Trophoblast cell (in vitro differentiated cells and primary cell): ENCODE measurements at regions not wholly inside any gene's neighbourhood (a gene's known extent, or its start where the extent isn't known, plus 50 kb on each side); places are given as distances from the start of the nearest gene placed in this dataset.

Experiments used
- DNase-seq, 2 donors: peaks; one replicate each; pipeline ENCODE4 v3.0.0-alpha.2; 2016
- H2AFZ ChIP-seq: 2 replicates; pipeline ENCODE4 v1.6.1; 2013; ENCODE audit warnings: low read length, moderate library complexity, mild to moderate bottlenecking; ENCODE audit not compliant: insufficient read depth, poor library complexity
- H2AK5ac ChIP-seq: 2 replicates; pipeline ENCODE4 v1.6.1; 2013; ENCODE audit warnings: mild to moderate bottlenecking, low read length
- H2BK120ac ChIP-seq: 2 replicates; pipeline ENCODE4 v1.6.1; 2013; ENCODE audit warnings: low read length, mild to moderate bottlenecking, moderate library complexity; ENCODE audit not compliant: insufficient read depth, poor library complexity
- H2BK12ac ChIP-seq: 2 replicates; pipeline ENCODE4 v1.6.1; 2013; ENCODE audit warnings: mild to moderate bottlenecking, low read length, moderate library complexity
- H2BK5ac ChIP-seq: 2 replicates; pipeline ENCODE4 v1.6.1; 2013; ENCODE audit warnings: low read length, low read depth, moderate library complexity, mild to moderate bottlenecking; ENCODE audit not compliant: poor library complexity
- H3K14ac ChIP-seq: 2 replicates; pipeline ENCODE4 v1.6.1; 2013; ENCODE audit warnings: mild to moderate bottlenecking, low read length
- H3K18ac ChIP-seq: 2 replicates; pipeline ENCODE4 v1.6.1; 2013; ENCODE audit warnings: mild to moderate bottlenecking, low read length
- H3K23ac ChIP-seq: 2 replicates; pipeline ENCODE4 v1.6.1; 2013; ENCODE audit warnings: low read length
- H3K27ac ChIP-seq: 2 replicates; pipeline ENCODE4 v1.5.1; 2013; ENCODE audit warnings: low read depth, mild to moderate bottlenecking, inconsistent platforms, low read length, moderate library complexity
- H3K27me3 ChIP-seq: 2 replicates; pipeline ENCODE4 v1.6.1; 2013; ENCODE audit warnings: inconsistent platforms, mild to moderate bottlenecking, low read length, moderate library complexity; ENCODE audit not compliant: insufficient read depth
- H3K36me3 ChIP-seq, 2 experiments: 1 replicate in 1 of 2; 2 replicates in 1 of 2; pipeline ENCODE4 v1.6.1; 2013; ENCODE audit warnings: low read length in 2 of 2, mild to moderate bottlenecking in 2 of 2, moderate library complexity in 1 of 2; ENCODE audit not compliant: insufficient read depth in 2 of 2, control insufficient read depth in 1 of 2
- H3K4ac ChIP-seq: 2 replicates; pipeline ENCODE4 v1.6.1; 2013; ENCODE audit warnings: low read depth, mild to moderate bottlenecking, low read length, moderate library complexity
- H3K4me1 ChIP-seq, 2 experiments: 1 replicate in 1 of 2; 2 replicates in 1 of 2; pipeline ENCODE4 v1.6.1; 2013; ENCODE audit warnings: low read length in 2 of 2, mild to moderate bottlenecking in 2 of 2, moderate library complexity in 1 of 2; ENCODE audit not compliant: insufficient read depth in 2 of 2, control insufficient read depth in 1 of 2
- H3K4me2 ChIP-seq: 2 replicates; pipeline ENCODE4 v1.6.1; 2013; ENCODE audit warnings: inconsistent platforms, mild to moderate bottlenecking, low read length, moderate library complexity
- H3K4me3 ChIP-seq: 2 replicates; pipeline ENCODE4 v1.5.1; 2013; ENCODE audit warnings: mild to moderate bottlenecking, low read depth, low read length, inconsistent platforms
- H3K79me1 ChIP-seq: one replicate; pipeline ENCODE4 v1.6.1; 2013; ENCODE audit warnings: low read length
- H3K79me2 ChIP-seq: 2 replicates; pipeline ENCODE4 v1.6.1; 2013; ENCODE audit warnings: low read length, mild to moderate bottlenecking; ENCODE audit not compliant: control insufficient read depth, insufficient read depth, poor library complexity
- H3K9ac ChIP-seq: 2 replicates; pipeline ENCODE4 v1.6.1; 2013; ENCODE audit warnings: mild to moderate bottlenecking, low read length
- H3K9me3 ChIP-seq: 2 replicates; pipeline ENCODE4 v1.6.1; 2013; ENCODE audit warnings: low read depth, mild to moderate bottlenecking, control low read depth, inconsistent platforms, low read length; ENCODE audit not compliant: insufficient read depth
- H4K12ac ChIP-seq: 2 replicates; pipeline ENCODE4 v1.6.1; 2013; ENCODE audit warnings: low read depth, mild to moderate bottlenecking, low read length, moderate library complexity
- H4K8ac ChIP-seq: 2 replicates; pipeline ENCODE4 v1.6.1; 2013; ENCODE audit warnings: low read depth, mild to moderate bottlenecking, low read length, moderate library complexity
- H4K91ac ChIP-seq: one replicate; pipeline ENCODE4 v1.6.1; 2013; ENCODE audit warnings: low read depth, mild to moderate bottlenecking, low read length, moderate library complexity
- WGBS: extraction: QIAGEN DNeasy Blood & Tissue Kit; methylation state at CpG from one replicate; pipeline ENCODE4 v1.1.7; 2013; ENCODE audit warnings: missing lambda C conversion rate; ENCODE audit not compliant: insufficient read length, insufficient coverage; ENCODE audit errors: extremely low coverage; 5-methylcytosine and 5-hydroxymethylcytosine counted together

DNA sequence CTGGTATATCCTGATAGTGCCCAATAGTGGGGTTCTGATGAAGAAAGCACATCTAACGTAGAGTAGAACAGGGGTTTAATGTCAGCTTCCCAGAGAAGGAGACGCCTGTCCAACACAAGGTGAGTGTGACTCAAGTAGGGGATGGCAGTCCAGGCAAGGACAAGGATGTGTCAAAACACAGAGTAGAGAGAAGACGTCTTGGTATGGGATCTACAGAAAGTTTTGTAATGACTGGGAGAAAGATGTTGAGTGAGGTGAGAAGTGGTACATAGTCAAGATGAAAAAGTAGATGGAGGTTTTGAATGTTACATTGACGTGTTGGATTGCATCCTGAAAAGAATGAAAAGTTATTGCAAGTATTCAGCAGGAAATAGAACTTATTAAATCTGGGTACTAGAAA lies 124.4 kb downstream of the TMA16 start:
- Histone ChIP-seq H3K18ac (no peak overlapping the region), H4K91ac (no peak overlapping the region), H2AFZ (no peak overlapping the region), H3K4ac (no peak overlapping the region), H3K36me3 (no peaks in the 10 kb centered on the region), H4K12ac (no peak overlapping the region), H3K9me3 (no peaks in the 10 kb centered on the region), H3K23ac (no peak overlapping the region), H3K4me3 (no peak overlapping the region), H2BK5ac (no peak overlapping the region), H4K8ac (no peak overlapping the region), H2BK12ac (no peak overlapping the region), H2AK5ac (no peak overlapping the region), H3K27me3 (no peaks in the 10 kb centered on the region), H3K9ac (no peak overlapping the region), H3K79me1 (no peaks in the 10 kb centered on the region), H3K79me2 (no peaks in the 10 kb centered on the region), H3K27ac (no peak overlapping the region), H2BK120ac (no peak overlapping the region), H3K4me1 (no peaks in the 10 kb centered on the region), H3K14ac (no peak overlapping the region), H3K4me2 (no peak overlapping the region)
- no peak for DNase-seq
- 100% methylated on average over 1 of the region's 4 CpGs for WGBS

DNA sequence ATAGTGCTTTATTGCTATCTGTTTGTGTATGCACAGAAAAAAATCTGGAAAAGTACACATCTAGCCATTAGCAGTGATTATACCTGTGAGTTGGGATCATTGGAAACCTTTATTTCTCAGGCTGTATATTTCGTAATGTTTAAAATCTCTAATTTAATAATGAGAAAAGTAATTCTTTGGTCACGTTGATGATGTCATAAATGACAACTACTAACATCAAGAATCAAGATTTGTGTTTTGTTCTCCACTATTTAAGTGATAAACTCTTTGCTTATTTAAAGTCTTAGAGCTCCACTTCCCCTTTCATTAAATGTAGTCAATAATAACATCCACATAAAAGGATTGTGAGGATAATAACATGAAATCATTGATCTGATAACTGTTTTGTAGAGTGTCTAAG lies 126.2 kb downstream of the TMA16 start:
- Histone ChIP-seq H3K4ac (no peak overlapping the region), H3K79me2 (no peaks in the 10 kb centered on the region), H3K27me3 (no peaks in the 10 kb centered on the region), H2BK5ac (no peak overlapping the region), H4K91ac (no peak overlapping the region), H3K79me1 (no peaks in the 10 kb centered on the region), H3K36me3 (no peaks in the 10 kb centered on the region), H3K4me3 (no peak overlapping the region), H3K4me2 (no peak overlapping the region), H4K12ac (no peak overlapping the region), H4K8ac (no peak overlapping the region), H2BK12ac (no peak overlapping the region), H3K4me1 (no peaks in the 10 kb centered on the region), H3K9me3 (no peaks in the 10 kb centered on the region), H3K18ac (no peak overlapping the region), H2BK120ac (no peak overlapping the region), H3K9ac (no peak overlapping the region), H3K23ac (no peak overlapping the region), H3K14ac (no peak overlapping the region), H2AK5ac (no peak overlapping the region), H3K27ac (no peak overlapping the region), H2AFZ (no peak overlapping the region)
- DNase-seq = no peak
- no CpG with 5 or more reads among the region's 2 CpGs for WGBS

DNA sequence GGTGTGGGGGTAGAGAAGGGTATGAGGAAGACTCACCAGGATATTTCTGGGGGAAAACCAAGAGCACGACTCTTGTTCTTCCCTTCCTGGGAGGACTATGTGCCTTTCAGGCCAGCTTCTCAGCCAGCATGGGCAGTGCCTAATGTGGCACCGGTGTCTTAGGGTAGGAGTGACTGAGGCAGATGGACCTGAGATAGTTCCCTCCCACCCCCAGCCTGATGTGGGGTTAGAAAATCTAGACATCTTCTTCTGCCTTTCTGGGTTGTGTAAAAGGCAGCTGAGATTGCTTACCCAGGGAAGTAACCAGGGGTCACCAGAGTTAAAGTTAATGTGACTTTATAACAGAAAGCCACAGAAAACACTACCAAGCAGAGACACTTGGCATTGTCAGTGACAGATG lies 127.3 kb downstream of the TMA16 start:
- H3K14ac ChIP-seq = no peak overlapping the region
- no peak overlapping the region for H3K4ac ChIP-seq
- no peak overlapping the region for H2BK120ac ChIP-seq
- no peak overlapping the region for H4K91ac ChIP-seq
- H3K79me2 ChIP-seq = no peaks in the 10 kb centered on the region
- H2AK5ac ChIP-seq = no peak overlapping the region
- no peaks in the 10 kb centered on the region for H3K9me3 ChIP-seq
- DNase-seq = no peak
- no peaks in the 10 kb centered on the region for H3K79me1 ChIP-seq
- no peak overlapping the region for H4K12ac ChIP-seq
- H3K9ac ChIP-seq = no peak overlapping the region
- no peak overlapping the region for H3K23ac ChIP-seq
- no peak overlapping the region for H2AFZ ChIP-seq
- no peak overlapping the region for H4K8ac ChIP-seq
- no peak overlapping the region for H2BK5ac ChIP-seq
- no peak overlapping the region for H3K18ac ChIP-seq
- no peaks in the 10 kb centered on the region for H3K27me3 ChIP-seq
- no peak overlapping the region for H3K4me3 ChIP-seq
- H3K27ac ChIP-seq = no peak overlapping the region
- no peaks in the 10 kb centered on the region for H3K36me3 ChIP-seq
- no peak overlapping the region for H2BK12ac ChIP-seq
- H3K4me1 ChIP-seq = no peaks in the 10 kb centered on the region
- no peak overlapping the region for H3K4me2 ChIP-seq
- WGBS = no CpG with 5 or more reads among the region's 2 CpGs

DNA sequence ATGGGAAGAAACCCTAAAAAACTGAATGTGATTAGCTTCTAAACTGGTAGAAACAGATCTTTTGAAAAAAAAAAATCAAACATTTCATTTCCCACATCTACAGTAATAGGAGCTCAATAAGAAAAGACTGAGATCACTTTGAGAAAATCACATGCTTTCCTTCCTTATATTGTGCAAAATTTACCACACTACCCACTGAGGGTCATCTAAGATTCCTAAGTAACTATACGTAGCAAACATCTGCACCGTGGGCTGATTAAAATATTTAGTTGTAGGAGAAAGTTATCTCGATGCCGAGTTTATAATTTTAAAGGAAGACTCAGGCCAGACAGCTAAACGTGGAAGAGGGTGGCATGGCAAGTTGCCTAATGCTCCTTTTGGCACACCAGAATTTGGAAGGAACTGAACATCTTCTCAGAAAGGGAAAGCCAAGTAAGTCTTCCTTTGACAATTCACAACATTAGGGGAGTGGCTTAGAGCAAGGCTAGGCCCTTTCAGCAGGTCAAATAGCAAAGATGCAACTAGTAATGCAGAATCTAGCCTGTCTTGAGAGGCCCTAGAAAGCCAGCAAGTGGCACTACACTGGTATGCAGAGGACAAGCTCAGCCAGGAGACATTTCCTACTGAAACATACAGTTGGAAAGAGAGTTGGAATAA lies 128.0 kb downstream of the TMA16 start:
- Histone ChIP-seq H3K36me3 (no peaks in the 10 kb centered on the region), H3K9me3 (no peaks in the 10 kb centered on the region), H2AFZ (no peak overlapping the region), H3K9ac (no peak overlapping the region), H3K23ac (no peak overlapping the region), H3K79me2 (no peaks in the 10 kb centered on the region), H3K27me3 (no peaks in the 10 kb centered on the region), H4K8ac (no peak overlapping the region), H2AK5ac (no peak overlapping the region), H3K18ac (no peak overlapping the region), H4K12ac (no peak overlapping the region), H4K91ac (no peak overlapping the region), H3K79me1 (no peaks in the 10 kb centered on the region), H3K27ac (no peak overlapping the region), H2BK12ac (no peak overlapping the region), H3K4me2 (no peak overlapping the region), H3K14ac (no peak overlapping the region), H3K4me1 (no peaks in the 10 kb centered on the region), H2BK120ac (no peak overlapping the region), H2BK5ac (no peak overlapping the region), H3K4me3 (no peak overlapping the region), H3K4ac (no peak overlapping the region)
- no CpG with 5 or more reads among the region's 5 CpGs for WGBS
- no peak for DNase-seq
